Naive thymus-derived CD4-positive, alpha-beta T cell (primary cell): ENCODE measurements at regions not wholly inside any gene's neighbourhood (a gene's known extent, or its start where the extent isn't known, plus 50 kb on each side); places are given as distances from the start of the nearest gene placed in this dataset.
"Not testable (repeated sequence)": the region's sequence is repeated elsewhere in the genome, so short reads cannot be mapped to it uniquely, and the experiment has no call there.

Experiments used
- ATAC-seq: fragments of 150-1000 bp; cut with Tn5 transposase; 2 replicates; pipeline ENCODE4 v1.10.0; 2021; ENCODE audit warnings: mild to moderate bottlenecking, moderate library complexity
- CTCF ChIA-PET: fragments of 350-600 bp; sonication (Branson Sonifier 250); formaldehyde crosslinking; loops from one replicate; lab custom pipeline; 2021; ENCODE audit warnings: antibody characterized with exemption; lab: Charles Lee
- POLR2A ChIA-PET: fragments of 350-600 bp; sonication (Branson Sonifier 250); formaldehyde crosslinking; loops from one replicate; lab custom pipeline; 2021; ENCODE audit warnings: antibody characterized with exemption, inconsistent platforms; lab: Charles Lee
- DNase-seq, 9 donors: peaks; one replicate each; pipeline versions ENCODE4 v3.0.0 to v3.0.0-alpha.2; 2020 to 2022; ENCODE audit warnings: mixed read lengths in 1 of 9
- H3K27ac ChIP-seq: one replicate; pipeline ENCODE4 v1.7.0; 2013; ENCODE audit warnings: mild to moderate bottlenecking, low read depth, low read length, moderate library complexity
- H3K27me3 ChIP-seq, 2 donors: one replicate each; pipeline ENCODE4 v1.7.0; 2013; ENCODE audit warnings: low read length in 2 of 2, mild to moderate bottlenecking in 2 of 2, moderate library complexity in 2 of 2; ENCODE audit not compliant: control insufficient read depth in 2 of 2, insufficient read depth in 2 of 2
- H3K36me3 ChIP-seq, 3 experiments: 1 replicate in 2 of 3; 2 replicates in 1 of 3; pipeline ENCODE4 v1.7.0; 2013; ENCODE audit warnings: low read length in 3 of 3, mild to moderate bottlenecking in 3 of 3, moderate library complexity in 1 of 3; ENCODE audit not compliant: insufficient read depth in 3 of 3, control insufficient read depth in 2 of 3
- H3K4me1 ChIP-seq, 2 donors: one replicate each; pipeline ENCODE4 v1.7.0; 2013; ENCODE audit warnings: low read length in 2 of 2, mild to moderate bottlenecking in 2 of 2, moderate library complexity in 1 of 2; ENCODE audit not compliant: control insufficient read depth in 2 of 2, insufficient read depth in 2 of 2
- H3K4me3 ChIP-seq: 2 replicates; pipeline ENCODE4 v1.7.0; 2013; ENCODE audit warnings: mild to moderate bottlenecking, low read length
- H3K9me3 ChIP-seq, 3 experiments: 1 replicate in 2 of 3; 2 replicates in 1 of 3; pipeline ENCODE4 v1.7.0; 2013; ENCODE audit warnings: low read length in 3 of 3; ENCODE audit not compliant: control insufficient read depth in 2 of 3
- H3K27ac Mint-ChIP-seq, 9 donors: one replicate each; pipeline ENCODE4 v1.8.0; 2020 to 2022; ENCODE audit warnings: mixed read lengths in 9 of 9, mild to moderate bottlenecking in 8 of 9, moderate library complexity in 5 of 9, inconsistent platforms in 2 of 9
- H3K27me3 Mint-ChIP-seq, 5 donors: one replicate each; pipeline ENCODE4 v1.8.0; 2021 to 2022; ENCODE audit warnings: mixed read lengths in 5 of 5, mild to moderate bottlenecking in 1 of 5
- H3K36me3 Mint-ChIP-seq, 5 donors: one replicate each; pipeline ENCODE4 v1.8.0; 2020 to 2022; ENCODE audit warnings: mixed read lengths in 5 of 5, mild to moderate bottlenecking in 3 of 5, inconsistent platforms in 1 of 5
- H3K4me1 Mint-ChIP-seq, 7 donors: one replicate each; pipeline ENCODE4 v1.8.0; 2020 to 2022; ENCODE audit warnings: mixed read lengths in 7 of 7, mild to moderate bottlenecking in 3 of 7, inconsistent platforms in 1 of 7
- H3K4me3 Mint-ChIP-seq, 10 donors: one replicate each; pipeline ENCODE4 v1.8.0; 2020 to 2022; ENCODE audit warnings: mild to moderate bottlenecking in 10 of 10, mixed read lengths in 10 of 10, moderate library complexity in 6 of 10, inconsistent platforms in 2 of 10
- H3K9me3 Mint-ChIP-seq, 11 donors: one replicate each; pipeline ENCODE4 v1.8.0; 2020 to 2022; ENCODE audit warnings: mixed read lengths in 11 of 11, mild to moderate bottlenecking in 4 of 11, inconsistent platforms in 1 of 11, moderate library complexity in 1 of 11
- intact Hi-C, 2 donors: fragments of 100-400 bp; cut with micrococcal nuclease; formaldehyde crosslinking; loops; one replicate each; pipeline ENCODE4 v1.15.1; 2023

DNA sequence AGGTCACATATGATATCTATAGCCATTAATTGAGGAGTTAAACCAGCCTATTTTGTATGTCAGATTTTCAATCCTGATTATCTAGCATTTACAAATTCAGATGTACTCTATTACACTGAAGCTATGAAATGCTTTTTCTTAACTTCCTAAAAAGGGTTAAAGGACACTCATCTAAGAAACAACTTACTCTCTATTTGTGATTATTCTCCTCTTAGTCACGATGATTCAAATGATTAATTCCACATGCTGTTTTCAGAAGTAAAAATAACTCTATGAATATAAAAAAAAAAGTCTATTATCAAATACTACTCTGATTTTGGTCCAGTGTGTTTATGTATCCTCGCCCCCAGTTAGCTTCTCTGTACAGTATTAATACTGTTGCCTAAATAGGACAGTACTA is 1199.9 kb downstream of the GATA3 start:
- no peak overlapping the region for H3K27ac ChIP-seq
- H3K9me3 ChIP-seq = no peaks in the 10 kb centered on the region
- CTCF ChIA-PET = no interaction called here
- H3K4me3 ChIP-seq = no peak overlapping the region
- DNase-seq (no peak), ATAC-seq (no peak)
- POLR2A ChIA-PET = no interaction called here
- intact Hi-C loops = no loop called here
- Mint-ChIP-seq H3K27ac (no peak overlapping the region), H3K9me3 (no peaks in the 10 kb centered on the region), H3K36me3 (no peaks in the 10 kb centered on the region), H3K4me3 (no peak overlapping the region), H3K4me1 (no peaks in the 10 kb centered on the region), H3K27me3 (peaks cover 17 to 45% (median 26%) of the 10 kb centered on the region in 5 donors)
- H3K4me1 ChIP-seq = no peaks in the 10 kb centered on the region
- H3K27me3 ChIP-seq = no peaks in the 10 kb centered on the region
- H3K36me3 ChIP-seq = no peaks in the 10 kb centered on the region

DNA sequence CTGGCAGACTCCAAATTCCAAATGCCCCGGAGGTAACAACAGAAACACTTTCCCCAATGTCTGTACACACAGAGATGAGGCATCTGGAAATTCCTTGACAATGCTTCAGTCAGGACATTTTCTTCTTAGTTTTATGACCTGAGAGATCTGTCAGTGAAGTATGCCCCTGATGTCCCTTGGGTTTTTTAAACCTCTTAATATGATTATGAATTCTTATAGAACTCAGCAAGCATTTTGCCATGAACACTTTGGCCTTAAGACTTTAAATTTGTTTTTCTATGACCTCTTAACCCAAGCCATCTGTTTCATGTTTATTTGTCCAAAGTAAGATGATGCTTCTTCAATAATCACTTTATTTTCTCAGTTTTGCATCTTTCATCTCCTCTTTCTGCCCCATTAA is 1206.2 kb downstream of the GATA3 start:
- Histone ChIP-seq H3K4me1 (no peaks in the 10 kb centered on the region), H3K9me3 (no peaks in the 10 kb centered on the region), H3K27me3 (no peaks in the 10 kb centered on the region), H3K27ac (no peak overlapping the region), H3K36me3 (no peaks in the 10 kb centered on the region), H3K4me3 (no peak overlapping the region)
- no peak for ATAC-seq
- H3K36me3 Mint-ChIP-seq = no peaks in the 10 kb centered on the region
- POLR2A ChIA-PET = no interaction called here
- H3K4me3 Mint-ChIP-seq = no peak overlapping the region
- CTCF ChIA-PET = no interaction called here
- intact Hi-C loops = no loop called here
- peaks cover 22 to 58% (median 39%) of the 10 kb centered on the region in 5 donors for H3K27me3 Mint-ChIP-seq
- DNase-seq = no peak
- no peaks in the 10 kb centered on the region for H3K4me1 Mint-ChIP-seq
- H3K9me3 Mint-ChIP-seq = peaks cover 0 to 2% (median 0%) of the 10 kb centered on the region in 11 donors
- H3K27ac Mint-ChIP-seq = no peak overlapping the region

DNA sequence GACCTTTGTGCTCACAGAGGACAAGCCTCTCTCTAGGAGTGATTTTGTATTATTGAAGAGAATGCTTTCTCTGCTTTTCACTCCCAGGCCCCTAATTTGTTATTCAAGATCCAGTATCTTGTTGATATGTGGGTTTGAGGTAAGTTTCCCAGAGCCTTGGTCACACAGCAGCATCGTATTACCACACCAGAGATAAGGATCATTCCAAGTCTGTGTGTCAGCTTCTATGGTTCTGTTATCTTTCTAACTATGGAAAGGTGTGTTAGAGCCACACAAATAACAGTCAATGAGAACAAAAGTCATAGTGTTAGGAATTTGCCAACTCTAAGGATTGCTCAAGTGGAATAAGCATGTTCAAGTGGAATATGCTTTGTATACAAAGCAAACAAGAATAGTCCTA is 1208.3 kb downstream of the GATA3 start:
- Histone ChIP-seq H3K4me1 (no peaks in the 10 kb centered on the region), H3K4me3 (no peak overlapping the region), H3K9me3 (no peaks in the 10 kb centered on the region), H3K27me3 (no peaks in the 10 kb centered on the region), H3K36me3 (no peaks in the 10 kb centered on the region), H3K27ac (no peak overlapping the region)
- Mint-ChIP-seq H3K4me3 (no peak overlapping the region), H3K27ac (no peak overlapping the region), H3K27me3 (peaks cover 18 to 53% (median 30%) of the 10 kb centered on the region in 5 donors), H3K36me3 (no peaks in the 10 kb centered on the region), H3K9me3 (peaks cover 0 to 2% (median 0%) of the 10 kb centered on the region in 11 donors), H3K4me1 (no peaks in the 10 kb centered on the region)
- ATAC-seq (no peak), DNase-seq (no peak)
- intact Hi-C loops = no loop called here
- ChIA-PET CTCF (no interaction called here), POLR2A (no interaction called here)

DNA sequence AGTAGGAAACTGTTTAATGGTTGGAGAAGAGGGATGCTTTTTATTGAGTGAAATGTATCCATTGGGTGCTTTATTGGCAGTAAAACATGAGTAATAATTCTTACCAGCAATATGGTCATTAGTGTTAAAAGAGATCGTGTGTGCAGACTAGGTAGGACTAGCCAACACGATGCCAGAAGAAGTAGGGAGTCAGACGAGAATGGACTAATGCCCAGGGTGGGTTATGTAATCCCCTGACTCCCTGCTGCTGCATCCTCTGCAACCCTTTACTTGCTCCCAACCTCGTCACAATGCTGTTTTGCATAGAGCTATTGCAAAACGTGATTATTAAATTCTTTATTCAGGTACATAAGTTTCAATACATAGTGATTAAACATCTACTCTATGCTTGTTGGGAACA is 1213.7 kb downstream of the GATA3 start:
- ATAC-seq = no peak
- H3K9me3 Mint-ChIP-seq = peaks cover 0 to 1% (median 0%) of the 10 kb centered on the region in 11 donors
- no peaks in the 10 kb centered on the region for H3K36me3 ChIP-seq
- no peaks in the 10 kb centered on the region for H3K9me3 ChIP-seq
- H3K4me1 ChIP-seq = no peaks in the 10 kb centered on the region
- no peak overlapping the region for H3K27ac Mint-ChIP-seq
- ChIA-PET POLR2A (no interaction called here), CTCF (no interaction called here)
- no peak overlapping the region for H3K4me3 Mint-ChIP-seq
- intact Hi-C loops = no loop called here
- H3K27ac ChIP-seq = no peak overlapping the region
- H3K36me3 Mint-ChIP-seq = no peaks in the 10 kb centered on the region
- no peak for DNase-seq
- no peak overlapping the region for H3K4me3 ChIP-seq
- no peaks in the 10 kb centered on the region for H3K4me1 Mint-ChIP-seq
- H3K27me3 Mint-ChIP-seq = peaks cover 17 to 45% (median 38%) of the 10 kb centered on the region in 5 donors
- H3K27me3 ChIP-seq = no peaks in the 10 kb centered on the region

DNA sequence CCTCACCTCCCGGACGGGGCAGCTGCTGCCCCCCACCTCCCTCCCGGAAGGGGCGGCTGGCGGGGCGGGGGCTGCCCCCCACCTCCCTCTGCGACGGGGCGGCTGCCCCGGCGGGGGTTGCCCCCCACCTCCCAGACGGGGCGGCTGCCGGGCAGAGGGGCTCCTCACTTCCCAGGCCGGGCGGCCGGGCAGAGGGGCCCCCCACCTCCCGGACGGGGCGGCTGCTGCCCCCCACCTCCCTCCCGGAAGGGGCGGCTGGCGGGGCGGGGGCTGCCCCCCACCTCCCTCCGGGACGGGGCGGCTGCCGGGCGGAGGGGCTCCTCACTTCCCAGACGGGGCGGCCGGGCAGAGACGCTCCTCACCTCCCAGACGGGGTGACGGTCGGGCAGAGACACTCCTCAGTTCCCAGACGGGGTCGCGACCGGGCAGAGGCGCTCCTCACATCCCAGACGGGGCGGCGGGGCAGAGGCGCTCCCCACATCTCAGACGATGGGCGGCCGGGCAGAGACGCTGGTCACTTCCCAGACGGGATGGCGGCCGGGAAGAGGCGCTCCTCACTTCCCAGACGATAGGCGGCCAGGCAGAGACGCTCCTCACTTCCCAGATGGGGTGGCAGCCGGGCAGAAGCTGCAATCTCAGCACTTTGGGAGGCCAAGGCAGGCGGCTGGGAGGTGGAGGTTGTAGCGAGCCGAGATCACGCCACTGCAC is 1218.8 kb downstream of the GATA3 start:
- POLR2A ChIA-PET, H3K27ac ChIP-seq, H3K4me3 ChIP-seq, H3K4me1 ChIP-seq, DNase-seq, ATAC-seq, H3K27ac Mint-ChIP-seq, intact Hi-C loops, H3K36me3 Mint-ChIP-seq, H3K4me1 Mint-ChIP-seq, H3K9me3 Mint-ChIP-seq, H3K9me3 ChIP-seq, H3K4me3 Mint-ChIP-seq, H3K36me3 ChIP-seq, CTCF ChIA-PET, H3K27me3 ChIP-seq: not testable (repeated sequence)
- H3K27me3 Mint-ChIP-seq = peaks cover 17 to 34% (median 27%) of the 10 kb centered on the region in 5 donors

DNA sequence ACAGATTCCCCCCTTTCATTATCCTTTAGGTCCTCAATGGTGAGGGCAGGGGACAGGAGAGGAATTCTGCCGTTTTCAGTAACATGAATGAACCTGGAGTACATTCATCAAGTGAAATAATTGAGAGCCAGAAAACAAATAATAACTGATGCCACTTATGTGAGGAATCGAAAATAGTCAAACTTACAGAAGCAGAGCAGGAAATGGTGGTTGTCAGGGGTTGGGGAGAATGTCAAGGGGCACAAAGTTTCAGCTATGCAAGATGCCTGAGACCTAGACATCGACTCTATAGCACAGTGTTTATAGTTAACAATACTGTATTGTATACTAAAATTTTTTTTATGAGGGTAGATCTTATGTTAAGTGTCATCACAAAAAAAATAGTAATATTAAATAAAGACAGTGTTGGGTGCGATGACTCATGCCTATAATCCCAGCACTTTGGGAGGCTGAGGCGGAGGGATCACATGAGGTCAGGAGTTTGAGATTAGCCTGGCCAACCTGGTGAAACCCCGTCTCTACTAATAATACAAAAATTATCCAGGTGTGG is 1219.8 kb downstream of the GATA3 start:
- Histone ChIP-seq H3K36me3 (no peaks in the 10 kb centered on the region), H3K27me3 (no peaks in the 10 kb centered on the region), H3K27ac (no peak overlapping the region), H3K9me3 (no peaks in the 10 kb centered on the region), H3K4me3 (no peak overlapping the region), H3K4me1 (no peaks in the 10 kb centered on the region)
- Mint-ChIP-seq H3K9me3 (peaks cover 0 to 1% (median 0%) of the 10 kb centered on the region in 11 donors), H3K4me3 (no peak overlapping the region), H3K27me3 (peaks cover 11 to 27% (median 19%) of the 10 kb centered on the region in 5 donors), H3K36me3 (no peaks in the 10 kb centered on the region), H3K27ac (no peak overlapping the region), H3K4me1 (peaks cover 0 to 2% (median 0%) of the 10 kb centered on the region in 7 donors)
- intact Hi-C loops = no loop called here
- ChIA-PET CTCF (no interaction called here), POLR2A (no interaction called here)
- ATAC-seq (no peak), DNase-seq (no peak)

DNA sequence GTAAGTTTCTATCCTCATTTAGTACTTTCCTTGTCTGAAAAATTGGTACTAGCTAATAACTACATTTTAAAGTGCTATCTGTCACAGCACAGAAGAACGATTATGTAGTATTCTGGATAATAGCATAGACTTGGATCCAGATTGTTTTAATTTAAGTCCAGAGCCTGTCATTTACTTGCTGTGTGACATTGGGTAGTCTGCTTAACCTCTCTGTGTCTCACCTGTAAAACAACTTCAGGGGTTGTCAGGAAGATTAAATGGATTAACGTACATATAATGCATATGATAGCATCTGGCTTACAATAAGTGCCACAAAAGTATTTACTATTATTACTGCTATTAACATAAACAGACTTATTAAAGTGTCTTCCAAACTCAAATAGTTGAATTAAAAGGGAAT is 1221.4 kb downstream of the GATA3 start:
- no peak overlapping the region for H3K4me3 Mint-ChIP-seq
- Histone ChIP-seq H3K27ac (no peak overlapping the region), H3K27me3 (no peaks in the 10 kb centered on the region), H3K4me1 (no peaks in the 10 kb centered on the region), H3K9me3 (no peaks in the 10 kb centered on the region), H3K4me3 (no peak overlapping the region), H3K36me3 (no peaks in the 10 kb centered on the region)
- DNase-seq (no peak), ATAC-seq (no peak)
- peaks cover 9 to 22% (median 12%) of the 10 kb centered on the region in 5 donors for H3K27me3 Mint-ChIP-seq
- peaks cover 0 to 1% (median 0%) of the 10 kb centered on the region in 11 donors for H3K9me3 Mint-ChIP-seq
- intact Hi-C loops = no loop called here
- CTCF ChIA-PET = no interaction called here
- no peak overlapping the region for H3K27ac Mint-ChIP-seq
- H3K36me3 Mint-ChIP-seq = no peaks in the 10 kb centered on the region
- peaks cover 0 to 2% (median 0%) of the 10 kb centered on the region in 7 donors for H3K4me1 Mint-ChIP-seq
- POLR2A ChIA-PET = interaction anchor here (0.6 kb wide), 1 partner anchor 8 kb away, joined by 3 read pairs; no protein-coding TSS in a partner anchor
